HepG2 (cell line): ENCODE measurements at regions not wholly inside any gene's neighbourhood (a gene's known extent, or its start where the extent isn't known, plus 50 kb on each side); places are given as distances from the start of the nearest gene placed in this dataset.

Source experiments
- ATAC-seq: fragments of 200-7000 bp; cut with Tn5 transposase; 3 replicates; pipeline ENCODE4 v1.9.1; 2020; ENCODE audit warnings: mild to moderate bottlenecking, moderate library complexity
- BruUV-seq: library from RNA; stranded (reverse); fragments of 400-500 nt; replicated peaks from 2 replicates; lab custom pipeline; 2021; lab: Mats Ljungman, UMichigan
- CTCF ChIA-PET: fragments of 300-600 bp; formaldehyde crosslinking; extraction: SDS; loops from one replicate; lab custom pipeline; 2021; ENCODE audit warnings: low total read pairs, inconsistent platforms, low intra/inter-chr PET ratio; lab: Yijun Ruan, JAX
- POLR2A ChIA-PET: fragments of 350-600 bp; sonication (Branson Sonifier 250); formaldehyde crosslinking; loops from one replicate; lab custom pipeline; 2020; ENCODE audit warnings: antibody characterized with exemption, inconsistent platforms; lab: Yijun Ruan, JAX
- DNase-seq: peaks from one replicate; pipeline ENCODE4 v3.0.0-alpha.2; 2015; ENCODE audit warnings: low spot score
- FAIRE-seq: peaks from 3 replicates; lab custom pipeline; 2011; peaks lifted over from hg19 to GRCh38; lab: Jason Lieb, UNC
- H2AFZ ChIP-seq: one replicate; pipeline ENCODE4 v1.6.1; 2011; ENCODE audit warnings: low read length, inconsistent platforms
- H3K27ac ChIP-seq: fragments of 300-600 bp; 3 replicates; pipeline ENCODE4 v1.8.0; 2011; ENCODE audit warnings: mixed run types, mild to moderate bottlenecking, mixed read lengths, low read length, inconsistent platforms; ENCODE audit not compliant: insufficient read depth; ENCODE audit errors: extremely low read length
- H3K27me3 ChIP-seq, 2 experiments: fragments of 200-600 bp in 1 of 2; 2 replicates in 1 of 2; 3 replicates in 1 of 2; pipeline versions ENCODE4 v1.6.0 to v1.8.0; 2011; ENCODE audit warnings: low read length in 2 of 2, mild to moderate bottlenecking in 2 of 2, moderate library complexity in 2 of 2, inconsistent platforms in 1 of 2; ENCODE audit not compliant: insufficient read depth in 2 of 2, control insufficient read depth in 1 of 2
- H3K36me3 ChIP-seq, 2 experiments: fragments of 200-600 bp in 1 of 2; replicated peaks in 1 of 2; 2 replicates in 1 of 2; 3 replicates in 1 of 2; pipeline versions ENCODE4 v1.5.1 to v1.8.0; 2011; ENCODE audit warnings: low read length in 2 of 2, inconsistent platforms in 1 of 2; ENCODE audit not compliant: insufficient read depth in 2 of 2, control insufficient read depth in 1 of 2
- H3K4me1 ChIP-seq: 2 replicates; pipeline ENCODE4 v1.5.1; 2012; ENCODE audit warnings: low read length, inconsistent platforms; ENCODE audit not compliant: insufficient read depth
- H3K4me2 ChIP-seq: 2 replicates; pipeline ENCODE4 v1.6.0; 2011; ENCODE audit warnings: low read depth, low read length, inconsistent platforms
- H3K4me3 ChIP-seq, 3 experiments: fragments of 200-600 bp in 1 of 3; sonication (generic), shearing (Covaris generic) in 1 of 3; replicated peaks in 1 of 3; 2 replicates each; pipeline ENCODE4 v1.5.1; 2011 to 2016; ENCODE audit warnings: low read length in 3 of 3, inconsistent platforms in 2 of 3, low read depth in 2 of 3, mild to moderate bottlenecking in 2 of 3, control low read depth in 1 of 3, mixed read lengths in 1 of 3; ENCODE audit not compliant: insufficient read depth in 1 of 3
- H3K79me2 ChIP-seq: one replicate; pipeline ENCODE4 v1.6.1; 2011; ENCODE audit warnings: low read length, inconsistent platforms; ENCODE audit not compliant: insufficient read depth
- H3K9ac ChIP-seq: 2 replicates; pipeline ENCODE4 v1.6.0; 2011; ENCODE audit warnings: mild to moderate bottlenecking, low read depth, low read length, inconsistent platforms; ENCODE audit not compliant: insufficient read depth
- H3K9me3 ChIP-seq: 2 replicates; pipeline ENCODE4 v1.5.1; 2012; ENCODE audit warnings: mild to moderate bottlenecking, low read length
- H4K20me1 ChIP-seq: 2 replicates; pipeline ENCODE4 v1.6.0; 2011; ENCODE audit warnings: inconsistent platforms, mild to moderate bottlenecking, low read length, moderate library complexity; ENCODE audit not compliant: insufficient read depth
- FOSL2 ChIP-seq: sonication (generic); formaldehyde crosslinking; IDR thresholded peaks from 2 replicates; pipeline ENCODE4 v1.4.0; 2020; ENCODE audit warnings: missing genetic modification reagents
- MTA3 ChIP-seq: sonication (generic); formaldehyde crosslinking; IDR thresholded peaks from 2 replicates; pipeline ENCODE4 v1.4.0; 2020; ENCODE audit warnings: missing genetic modification reagents
- RFXAP ChIP-seq: sonication (generic); formaldehyde crosslinking; IDR thresholded peaks from 2 replicates; pipeline ENCODE4 v1.4.0; 2020; ENCODE audit warnings: missing genetic modification reagents, borderline replicate concordance
- SKI ChIP-seq: fragments of 450-650 bp; IDR thresholded peaks from one replicate; pipeline ENCODE4 v1.6.1; 2018; ENCODE audit warnings: mild to moderate bottlenecking; ENCODE audit not compliant: partially characterized antibody
- TAF15 ChIP-seq: fragments of 200-400 bp; formaldehyde crosslinking; IDR thresholded peaks from one replicate; pipeline ENCODE4 v1.6.1; 2018; ENCODE audit warnings: mild to moderate bottlenecking, low read depth, low read length; ENCODE audit not compliant: poor library complexity, severe bottlenecking
- ZBTB3 ChIP-seq: sonication (generic); formaldehyde crosslinking; IDR thresholded peaks from 2 replicates; pipeline ENCODE4 v1.4.0; 2020; ENCODE audit warnings: low read depth, mild to moderate bottlenecking, moderate library complexity, missing genetic modification reagents, borderline replicate concordance
- ZNF101 ChIP-seq: sonication (generic); formaldehyde crosslinking; IDR thresholded peaks from 2 replicates; pipeline ENCODE4 v1.4.0; 2020; ENCODE audit warnings: mild to moderate bottlenecking, low read depth, missing genetic modification reagents, borderline replicate concordance
- ZNF605 ChIP-seq: sonication (generic); formaldehyde crosslinking; IDR thresholded peaks from 2 replicates; pipeline ENCODE4 v1.8.0; 2022; ENCODE audit warnings: mild to moderate bottlenecking, missing genetic modification reagents
- ZNF629 ChIP-seq: sonication (generic); formaldehyde crosslinking; conservative IDR thresholded peaks from 2 replicates; pipeline ENCODE4 v1.5.0; 2020; ENCODE audit warnings: missing genetic modification reagents
- ZNF670 ChIP-seq: sonication (generic); formaldehyde crosslinking; IDR thresholded peaks from 2 replicates; pipeline ENCODE4 v1.8.0; 2022; ENCODE audit warnings: mild to moderate bottlenecking, missing genetic modification reagents, borderline replicate concordance
- WGBS: methylation state at CpG from one replicate; pipeline ENCODE4 v1.1.6; 2017; ENCODE audit warnings: low lambda C conversion rate; 5-methylcytosine and 5-hydroxymethylcytosine counted together
- in situ Hi-C: cut with HindIII; loops from 2 replicates; pipeline ENCODE4 v1.10.0; 2017; ENCODE audit warnings: low pct_unique_long_range_greater_than_20kb; ENCODE audit not compliant: extremely low pct_ligation_motif_present
- intact Hi-C: fragments of 100-400 bp; cut with micrococcal nuclease; formaldehyde crosslinking; loops from one replicate; pipeline ENCODE4 v1.10.0; 2022; ENCODE audit not compliant: unreplicated experiment
- TF ChIP-seq, protein P1 (sequence below): sonication (generic); formaldehyde crosslinking; IDR thresholded peaks from 2 replicates; pipeline ENCODE4 v1.4.0; 2020; ENCODE audit warnings: missing genetic modification reagents, borderline replicate concordance

- Histone ChIP-seq H4K20me1 (no peaks in the 10 kb centered on the region), H3K4me2 (no peak overlapping the region), H3K36me3 (no peaks in the 10 kb centered on the region), H3K4me1 (peaks cover 14% of the 10 kb centered on the region), H3K9me3 (no peaks in the 10 kb centered on the region), H3K9ac (no peak overlapping the region), H3K4me3 (no peak overlapping the region), H2AFZ (no peak overlapping the region), H3K27me3 (no peaks in the 10 kb centered on the region; a peak in 1 of 5 replicates), H3K27ac (no peak overlapping the region), H3K79me2 (no peaks in the 10 kb centered on the region)
- CTCF ChIA-PET, result no interaction called here
- POLR2A ChIA-PET, result no interaction called here
- TF ChIP-seq ZNF670 (CRISPR knock-in tag) (no peak), FOSL2 (CRISPR knock-in tag) (peak; percentile 30; the same call in 1 of the 2 replicates)
- no peak for ATAC-seq
- 2% methylated on average over 2 of the region's 2 CpGs for WGBS
- in situ Hi-C loops (no loop called here), intact Hi-C loops (no loop called here)
- DNase-seq, result no peak
- FAIRE-seq, result no peak
- no TSS peak for BruUV-seq
These were observed 141.1 kb upstream of the DAP start for GRCh38 chr5:10902145-10902544.

GRCh38 chr5:10898514-10898913 is 137.5 kb upstream of the DAP start:
- DNase-seq (no peak), ATAC-seq (no peak), FAIRE-seq (no peak)
- H3K4me1 ChIP-seq, result peaks cover 33% of the 10 kb centered on the region
- in situ Hi-C loops (no loop called here), intact Hi-C loops (no loop called here)
- H4K20me1 ChIP-seq, result no peaks in the 10 kb centered on the region
- H3K9ac ChIP-seq, result no peak overlapping the region
- H3K27ac ChIP-seq, result no peak overlapping the region
- no peak overlapping the region for H2AFZ ChIP-seq
- WGBS, result 43% methylated on average over 4 of the region's 4 CpGs
- ChIA-PET POLR2A (no interaction called here), CTCF (no interaction called here)
- no peaks in the 10 kb centered on the region for H3K79me2 ChIP-seq
- H3K9me3 ChIP-seq, result no peaks in the 10 kb centered on the region
- BruUV-seq, result no TSS peak
- no peak overlapping the region for H3K4me2 ChIP-seq
- H3K36me3 ChIP-seq, result no peaks in the 10 kb centered on the region
- no peak overlapping the region for H3K4me3 ChIP-seq
- no peaks in the 10 kb centered on the region; a peak in 1 of 5 replicates for H3K27me3 ChIP-seq
- no peak for TF ChIP-seq ZNF605 (CRISPR knock-in tag)
- TF ChIP-seq RFXAP (CRISPR knock-in tag), result no peak
- TF ChIP-seq ZNF101, result no peak
- TF ChIP-seq TAF15, result no peak
- TF ChIP-seq SKI, result no peak
- no peak for TF ChIP-seq ZBTB3
- no peak for TF ChIP-seq ZNF629 (CRISPR knock-in tag)
- no peak for TF ChIP-seq FOSL2 (CRISPR knock-in tag)
- TF ChIP-seq, protein P1, sequence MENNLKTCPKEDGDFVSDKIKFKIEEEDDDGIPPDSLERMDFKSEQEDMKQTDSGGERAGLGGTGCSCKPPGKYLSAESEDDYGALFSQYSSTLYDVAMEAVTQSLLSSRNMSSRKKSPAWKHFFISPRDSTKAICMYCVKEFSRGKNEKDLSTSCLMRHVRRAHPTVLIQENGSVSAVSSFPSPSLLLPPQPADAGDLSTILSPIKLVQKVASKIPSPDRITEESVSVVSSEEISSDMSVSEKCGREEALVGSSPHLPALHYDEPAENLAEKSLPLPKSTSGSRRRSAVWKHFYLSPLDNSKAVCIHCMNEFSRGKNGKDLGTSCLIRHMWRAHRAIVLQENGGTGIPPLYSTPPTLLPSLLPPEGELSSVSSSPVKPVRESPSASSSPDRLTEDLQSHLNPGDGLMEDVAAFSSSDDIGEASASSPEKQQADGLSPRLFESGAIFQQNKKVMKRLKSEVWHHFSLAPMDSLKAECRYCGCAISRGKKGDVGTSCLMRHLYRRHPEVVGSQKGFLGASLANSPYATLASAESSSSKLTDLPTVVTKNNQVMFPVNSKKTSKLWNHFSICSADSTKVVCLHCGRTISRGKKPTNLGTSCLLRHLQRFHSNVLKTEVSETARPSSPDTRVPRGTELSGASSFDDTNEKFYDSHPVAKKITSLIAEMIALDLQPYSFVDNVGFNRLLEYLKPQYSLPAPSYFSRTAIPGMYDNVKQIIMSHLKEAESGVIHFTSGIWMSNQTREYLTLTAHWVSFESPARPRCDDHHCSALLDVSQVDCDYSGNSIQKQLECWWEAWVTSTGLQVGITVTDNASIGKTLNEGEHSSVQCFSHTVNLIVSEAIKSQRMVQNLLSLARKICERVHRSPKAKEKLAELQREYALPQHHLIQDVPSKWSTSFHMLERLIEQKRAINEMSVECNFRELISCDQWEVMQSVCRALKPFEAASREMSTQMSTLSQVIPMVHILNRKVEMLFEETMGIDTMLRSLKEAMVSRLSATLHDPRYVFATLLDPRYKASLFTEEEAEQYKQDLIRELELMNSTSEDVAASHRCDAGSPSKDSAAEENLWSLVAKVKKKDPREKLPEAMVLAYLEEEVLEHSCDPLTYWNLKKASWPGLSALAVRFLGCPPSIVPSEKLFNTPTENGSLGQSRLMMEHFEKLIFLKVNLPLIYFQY, result no peak
- no peak for TF ChIP-seq MTA3 (CRISPR knock-in tag)
